Liver (tissue), 3 donors: ENCODE measurements at regions not wholly inside any gene's neighbourhood (a gene's known extent, or its start where the extent isn't known, plus 50 kb on each side); places are given as distances from the start of the nearest gene placed in this dataset.

ENCODE experiments used
- ATF3 ChIP-seq: IDR thresholded peaks from 2 replicates; pipeline ENCODE4 v1.6.1; 2016; ENCODE audit warnings: antibody characterized with exemption
- CTCF ChIP-seq: fragments of 150-350 bp; IDR thresholded peaks from 2 replicates; pipeline ENCODE4 v1.5.1; 2017; ENCODE audit warnings: improper control_type of control experiment, low read depth, low read length; ENCODE audit not compliant: missing input control
- GABPA ChIP-seq, 2 donors: IDR thresholded peaks in 1 of 2; conservative IDR thresholded peaks in 1 of 2; 2 replicates each; pipeline ENCODE4 v1.6.1; 2016; ENCODE audit warnings: antibody characterized with exemption in 2 of 2, mild to moderate bottlenecking in 1 of 2, moderate library complexity in 1 of 2
- MAX ChIP-seq: IDR thresholded peaks from 2 replicates; pipeline ENCODE4 v1.6.1; 2016; ENCODE audit warnings: antibody characterized with exemption
- NR2F2 ChIP-seq: IDR thresholded peaks from 2 replicates; pipeline ENCODE4 v1.6.1; 2016; ENCODE audit warnings: antibody characterized with exemption
- REST ChIP-seq: IDR thresholded peaks from 2 replicates; pipeline ENCODE4 v1.6.1; 2016; ENCODE audit warnings: antibody characterized with exemption, mild to moderate bottlenecking
- TAF1 ChIP-seq: conservative IDR thresholded peaks from 2 replicates; pipeline ENCODE4 v1.6.1; 2016; ENCODE audit warnings: antibody characterized with exemption, mild to moderate bottlenecking
- TF ChIP-seq, protein P1 (sequence below): IDR thresholded peaks from 2 replicates; pipeline ENCODE4 v1.6.1; 2016; ENCODE audit warnings: antibody characterized with exemption
- donor health status: healthy.
- donor health status: healthy.

- TF ChIP-seq CTCF (no peak), MAX (no peak), TAF1 (no peak), NR2F2 (no peak), REST (no peak), GABPA (IDR thresholded peaks at IDR 0.05 in 1 of 2, conservative IDR thresholded peaks at IDR 0.05 in 1 of 2) (no peak), ATF3 (no peak)
- TF ChIP-seq, protein P1, sequence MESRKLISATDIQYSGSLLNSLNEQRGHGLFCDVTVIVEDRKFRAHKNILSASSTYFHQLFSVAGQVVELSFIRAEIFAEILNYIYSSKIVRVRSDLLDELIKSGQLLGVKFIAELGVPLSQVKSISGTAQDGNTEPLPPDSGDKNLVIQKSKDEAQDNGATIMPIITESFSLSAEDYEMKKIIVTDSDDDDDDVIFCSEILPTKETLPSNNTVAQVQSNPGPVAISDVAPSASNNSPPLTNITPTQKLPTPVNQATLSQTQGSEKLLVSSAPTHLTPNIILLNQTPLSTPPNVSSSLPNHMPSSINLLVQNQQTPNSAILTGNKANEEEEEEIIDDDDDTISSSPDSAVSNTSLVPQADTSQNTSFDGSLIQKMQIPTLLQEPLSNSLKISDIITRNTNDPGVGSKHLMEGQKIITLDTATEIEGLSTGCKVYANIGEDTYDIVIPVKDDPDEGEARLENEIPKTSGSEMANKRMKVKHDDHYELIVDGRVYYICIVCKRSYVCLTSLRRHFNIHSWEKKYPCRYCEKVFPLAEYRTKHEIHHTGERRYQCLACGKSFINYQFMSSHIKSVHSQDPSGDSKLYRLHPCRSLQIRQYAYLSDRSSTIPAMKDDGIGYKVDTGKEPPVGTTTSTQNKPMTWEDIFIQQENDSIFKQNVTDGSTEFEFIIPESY, result no peak
Observed at GRCh38 chr18:5649439-5649838, 105.6 kb upstream of the EPB41L3 start.
